ENCODE measurements at regions not wholly inside any gene's neighbourhood (a gene's known extent, or its start where the extent isn't known, plus 50 kb on each side); places are given as distances from the start of the nearest gene placed in this dataset.

- Histone ChIP-seq H3K36me3 (no peaks in the 10 kb centered on the region), H3K4me3 (no peak overlapping the region)
Measured at GRCh38 chr16:77590707-77591106, 131.6 kb upstream of the NUDT7 start.

GRCh38 chr16:77591347-77591746 is 131.0 kb upstream of the NUDT7 start:
- no peaks in the 10 kb centered on the region for H3K4me1 ChIP-seq (replicated peaks)
- no peaks in the 10 kb centered on the region for H3K9me3 ChIP-seq (replicated peaks)
- DNase-seq (ENCODE audit: low read depth in 1 of 2, low spot score in 2 of 2) = no peak

More at GRCh38 chr16:77590707-77591106, 131.6 kb upstream of the NUDT7 start:
- Histone ChIP-seq H3K9me3 (replicated peaks) (no peaks in the 10 kb centered on the region), H3K27ac (no peak overlapping the region), H3K27me3 (replicated peaks) (no peaks in the 10 kb centered on the region), H3K4me1 (replicated peaks) (no peaks in the 10 kb centered on the region)
- DNase-seq (ENCODE audit: low read depth in 1 of 2, low spot score in 2 of 2) = no peak

GRCh38 chr16:77592021-77592420 is 130.3 kb upstream of the NUDT7 start:
- Histone ChIP-seq H3K9me3 (replicated peaks) (no peaks in the 10 kb centered on the region), H3K27me3 (replicated peaks) (no peaks in the 10 kb centered on the region), H3K36me3 (no peaks in the 10 kb centered on the region), H3K4me1 (replicated peaks) (no peaks in the 10 kb centered on the region), H3K4me3 (no peak overlapping the region), H3K27ac (no peak overlapping the region)
- no peak for DNase-seq (ENCODE audit: low read depth in 1 of 2, low spot score in 2 of 2)

More at GRCh38 chr16:77591347-77591746, 131.0 kb upstream of the NUDT7 start:
- no peaks in the 10 kb centered on the region for H3K36me3 ChIP-seq
- no peak overlapping the region for H3K27ac ChIP-seq
- H3K4me3 ChIP-seq = no peak overlapping the region
- H3K27me3 ChIP-seq (replicated peaks) = no peaks in the 10 kb centered on the region

GRCh38 chr16:77594057-77594456 is 128.3 kb upstream of the NUDT7 start:
- H3K4me1 ChIP-seq (replicated peaks) = no peaks in the 10 kb centered on the region
- no peaks in the 10 kb centered on the region for H3K9me3 ChIP-seq (replicated peaks)
- no peaks in the 10 kb centered on the region for H3K27me3 ChIP-seq (replicated peaks)
- no peaks in the 10 kb centered on the region for H3K36me3 ChIP-seq
- DNase-seq (ENCODE audit: low read depth in 1 of 2, low spot score in 2 of 2) = no peak
- no peak overlapping the region for H3K27ac ChIP-seq
- H3K4me3 ChIP-seq = no peak overlapping the region

- Histone ChIP-seq H3K4me3 (no peak overlapping the region), H3K36me3 (no peaks in the 10 kb centered on the region), H3K27me3 (replicated peaks) (no peaks in the 10 kb centered on the region), H3K4me1 (replicated peaks) (no peaks in the 10 kb centered on the region), H3K9me3 (replicated peaks) (no peaks in the 10 kb centered on the region), H3K27ac (no peak overlapping the region)
- DNase-seq (ENCODE audit: low read depth in 1 of 2, low spot score in 2 of 2) = no peak
Measured at GRCh38 chr16:77594799-77595596, 127.3 kb upstream of the NUDT7 start.

- H3K4me1 ChIP-seq (replicated peaks) = no peaks in the 10 kb centered on the region
- no peak overlapping the region for H3K4me3 ChIP-seq
- no peaks in the 10 kb centered on the region for H3K27me3 ChIP-seq (replicated peaks)
- no peak overlapping the region for H3K27ac ChIP-seq
- no peaks in the 10 kb centered on the region for H3K36me3 ChIP-seq
- no peak for DNase-seq (ENCODE audit: low read depth in 1 of 2, low spot score in 2 of 2)
- H3K9me3 ChIP-seq (replicated peaks) = no peaks in the 10 kb centered on the region
Measured at GRCh38 chr16:77596261-77596660, 126.1 kb upstream of the NUDT7 start.

- no peak for DNase-seq (ENCODE audit: low read depth in 1 of 2, low spot score in 2 of 2)
- H3K9me3 ChIP-seq (replicated peaks) = no peaks in the 10 kb centered on the region
- H3K27me3 ChIP-seq (replicated peaks) = no peaks in the 10 kb centered on the region
- H3K4me3 ChIP-seq = no peak overlapping the region
- H3K36me3 ChIP-seq = no peaks in the 10 kb centered on the region
- no peaks in the 10 kb centered on the region for H3K4me1 ChIP-seq (replicated peaks)
- H3K27ac ChIP-seq = no peak overlapping the region
Measured at GRCh38 chr16:77599793-77600415, 122.4 kb upstream of the NUDT7 start.

GRCh38 chr16:77600555-77600954 is 121.8 kb upstream of the NUDT7 start:
- Histone ChIP-seq H3K27ac (no peak overlapping the region), H3K4me3 (no peak overlapping the region), H3K9me3 (replicated peaks) (no peaks in the 10 kb centered on the region), H3K4me1 (replicated peaks) (no peaks in the 10 kb centered on the region), H3K27me3 (replicated peaks) (no peaks in the 10 kb centered on the region), H3K36me3 (no peaks in the 10 kb centered on the region)
- no peak for DNase-seq (ENCODE audit: low read depth in 1 of 2, low spot score in 2 of 2)

DNA sequence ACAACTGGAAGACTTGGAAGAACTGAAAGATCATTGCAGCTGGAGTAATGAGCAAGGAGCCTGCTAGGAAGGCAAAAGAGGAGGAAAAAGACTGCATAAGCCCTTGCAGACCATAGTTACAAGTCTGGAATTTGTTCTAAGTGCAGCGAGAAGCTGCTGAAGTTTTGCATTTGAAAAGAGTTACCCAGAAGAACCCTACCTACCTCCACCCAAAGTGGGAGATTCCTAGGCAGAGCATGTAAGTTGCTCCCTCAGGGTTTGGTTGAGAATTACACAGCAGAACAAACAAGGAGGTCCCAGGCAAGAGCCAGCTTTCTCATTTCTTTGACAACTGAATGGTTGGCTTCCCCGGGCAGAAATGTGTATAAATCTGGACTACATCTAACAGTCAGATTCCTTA is 118.7 kb upstream of the NUDT7 start:
- no peaks in the 10 kb centered on the region for H3K4me1 ChIP-seq (replicated peaks)
- H3K9me3 ChIP-seq (replicated peaks) = no peaks in the 10 kb centered on the region
- H3K27me3 ChIP-seq (replicated peaks) = no peaks in the 10 kb centered on the region
- H3K4me3 ChIP-seq = no peak overlapping the region
- no peaks in the 10 kb centered on the region for H3K36me3 ChIP-seq
- DNase-seq (ENCODE audit: low read depth in 1 of 2, low spot score in 2 of 2) = no peak
- H3K27ac ChIP-seq = no peak overlapping the region

- no peaks in the 10 kb centered on the region for H3K4me1 ChIP-seq (replicated peaks)
- no peaks in the 10 kb centered on the region for H3K9me3 ChIP-seq (replicated peaks)
- DNase-seq (ENCODE audit: low read depth in 1 of 2, low spot score in 2 of 2) = no peak
- no peaks in the 10 kb centered on the region for H3K27me3 ChIP-seq (replicated peaks)
- no peak overlapping the region for H3K4me3 ChIP-seq
- H3K27ac ChIP-seq = no peak overlapping the region
- no peaks in the 10 kb centered on the region for H3K36me3 ChIP-seq
Measured at GRCh38 chr16:77610496-77610895, 111.8 kb upstream of the NUDT7 start.

- no peaks in the 10 kb centered on the region for H3K27me3 ChIP-seq (replicated peaks)
- no peaks in the 10 kb centered on the region for H3K9me3 ChIP-seq (replicated peaks)
- H3K4me1 ChIP-seq (replicated peaks) = no peaks in the 10 kb centered on the region
- no peaks in the 10 kb centered on the region for H3K36me3 ChIP-seq
- no peak overlapping the region for H3K4me3 ChIP-seq
- DNase-seq (ENCODE audit: low read depth in 1 of 2, low spot score in 2 of 2) = no peak
- H3K27ac ChIP-seq = no peak overlapping the region
Measured at GRCh38 chr16:77611386-77611785, 110.9 kb upstream of the NUDT7 start.

- no peak for DNase-seq (ENCODE audit: low read depth in 1 of 2, low spot score in 2 of 2)
- H3K27ac ChIP-seq = no peak overlapping the region
Measured at GRCh38 chr16:77612596-77612995, 109.7 kb upstream of the NUDT7 start.

GRCh38 chr16:77613095-77613494 is 109.2 kb upstream of the NUDT7 start:
- H3K4me3 ChIP-seq = no peak overlapping the region
- H3K27ac ChIP-seq = no peak overlapping the region
- H3K36me3 ChIP-seq = no peaks in the 10 kb centered on the region
- no peaks in the 10 kb centered on the region for H3K9me3 ChIP-seq (replicated peaks)
- no peaks in the 10 kb centered on the region for H3K4me1 ChIP-seq (replicated peaks)
- no peak for DNase-seq (ENCODE audit: low read depth in 1 of 2, low spot score in 2 of 2)
- no peaks in the 10 kb centered on the region for H3K27me3 ChIP-seq (replicated peaks)

More at GRCh38 chr16:77612596-77612995, 109.7 kb upstream of the NUDT7 start:
- no peaks in the 10 kb centered on the region for H3K4me1 ChIP-seq (replicated peaks)
- H3K9me3 ChIP-seq (replicated peaks) = no peaks in the 10 kb centered on the region
- H3K36me3 ChIP-seq = no peaks in the 10 kb centered on the region
- H3K27me3 ChIP-seq (replicated peaks) = no peaks in the 10 kb centered on the region
- no peak overlapping the region for H3K4me3 ChIP-seq

- Histone ChIP-seq H3K36me3 (no peaks in the 10 kb centered on the region), H3K4me3 (no peak overlapping the region), H3K27me3 (replicated peaks) (no peaks in the 10 kb centered on the region), H3K4me1 (replicated peaks) (no peaks in the 10 kb centered on the region), H3K9me3 (replicated peaks) (no peaks in the 10 kb centered on the region), H3K27ac (no peak overlapping the region)
- no peak for DNase-seq (ENCODE audit: low read depth in 1 of 2, low spot score in 2 of 2)
Measured at GRCh38 chr16:77617553-77617952, 104.8 kb upstream of the NUDT7 start.
